ENCODE measurements at regions not wholly inside any gene's neighbourhood (a gene's known extent, or its start where the extent isn't known, plus 50 kb on each side); places are given as distances from the start of the nearest gene placed in this dataset.

DNA sequence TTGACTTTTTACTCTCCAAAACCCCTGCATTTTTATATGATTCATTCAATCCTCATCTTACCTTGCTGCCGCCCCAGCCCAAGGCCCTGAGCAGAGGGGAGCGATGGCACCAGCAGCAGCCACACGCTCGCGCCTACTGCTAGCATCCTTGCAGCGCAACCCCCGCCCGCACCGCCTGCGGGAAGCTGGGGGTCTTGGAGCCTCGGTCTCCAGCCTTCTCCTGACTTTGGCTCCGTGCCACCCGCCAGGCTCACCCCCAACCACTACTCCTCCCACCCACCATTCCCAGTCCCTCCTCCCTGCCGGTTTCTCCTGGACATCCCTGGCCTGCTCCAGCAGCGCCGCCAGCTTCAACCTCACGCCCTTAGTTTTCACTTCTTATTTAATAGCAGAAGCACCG is 76.6 kb downstream of the RPE65 start:
- Histone ChIP-seq H3K4me1 (ENCODE audit: insufficient read depth, low read length) (no peaks in the 10 kb centered on the region), H3K27ac (ENCODE audit: extremely low read length, insufficient read depth, low read length) (no peak overlapping the region), H2AFZ (ENCODE audit: low read length) (no peak overlapping the region), H4K20me1 (ENCODE audit: insufficient read depth, low read length) (no peaks in the 10 kb centered on the region), H3K36me3 (replicated peaks in 1 of 2; ENCODE audit: control insufficient read depth in 1 of 2, insufficient read depth in 2 of 2, low read length in 2 of 2) (no peaks in the 10 kb centered on the region), H3K4me2 (ENCODE audit: low read depth, low read length) (no peak overlapping the region), H3K27me3 (ENCODE audit: control insufficient read depth in 1 of 2, insufficient read depth in 2 of 2, low read length in 2 of 2) (no peaks in the 10 kb centered on the region), H3K9me3 (ENCODE audit: low read length) (no peaks in the 10 kb centered on the region), H3K9ac (ENCODE audit: insufficient read depth, low read depth, low read length) (no peak overlapping the region), H3K4me3 (replicated peaks in 1 of 3; ENCODE audit: insufficient read depth in 1 of 3, low read depth in 2 of 3, low read length in 3 of 3) (no peak overlapping the region), H3K79me2 (ENCODE audit: insufficient read depth, low read length) (no peaks in the 10 kb centered on the region)
- FAIRE-seq (no peak), ATAC-seq (no peak), DNase-seq (ENCODE audit: low spot score) (no peak)
- CTCF ChIA-PET (ENCODE audit: low intra/inter-chr PET ratio, low total read pairs) = no interaction called here
- in situ Hi-C loops (cut with HindIII; ENCODE audit: extremely low pct_ligation_motif_present, low pct_unique_long_range_greater_than_20kb) = no loop called here
- intact Hi-C loops (cut with micrococcal nuclease; ENCODE audit: unreplicated experiment) = no loop called here
- POLR2A ChIA-PET = no interaction called here
- no TSS peak for BruUV-seq (replicated peaks)
- 83% methylated on average over 16 of the region's 18 CpGs for WGBS (ENCODE audit: low lambda C conversion rate)
- TF ChIP-seq MYNN (CRISPR knock-in tag; IDR thresholded peaks at IDR 0.05; ENCODE audit: low read depth) (no peak), HOXA5 (CRISPR knock-in tag; IDR thresholded peaks at IDR 0.05) (no peak), ZSCAN25 (CRISPR knock-in tag; IDR thresholded peaks at IDR 0.05) (no peak), JUND (CRISPR knock-in tag; IDR thresholded peaks at IDR 0.05) (no peak), SP140L (CRISPR knock-in tag; IDR thresholded peaks at IDR 0.05; ENCODE audit: borderline replicate concordance) (no peak), TOE1 (CRISPR knock-in tag; IDR thresholded peaks at IDR 0.05) (no peak), MAZ (IDR thresholded peaks at IDR 0.05; ENCODE audit: borderline replicate concordance, low read depth, low read length) (no peak), MAZ (CRISPR knock-in tag; IDR thresholded peaks at IDR 0.05; ENCODE audit: low read depth) (no peak), ZBTB7B (CRISPR knock-in tag; IDR thresholded peaks at IDR 0.05) (no peak), SCMH1 (CRISPR knock-in tag; IDR thresholded peaks at IDR 0.05; ENCODE audit: borderline replicate concordance) (no peak)
- TF ChIP-seq, protein P1, sequence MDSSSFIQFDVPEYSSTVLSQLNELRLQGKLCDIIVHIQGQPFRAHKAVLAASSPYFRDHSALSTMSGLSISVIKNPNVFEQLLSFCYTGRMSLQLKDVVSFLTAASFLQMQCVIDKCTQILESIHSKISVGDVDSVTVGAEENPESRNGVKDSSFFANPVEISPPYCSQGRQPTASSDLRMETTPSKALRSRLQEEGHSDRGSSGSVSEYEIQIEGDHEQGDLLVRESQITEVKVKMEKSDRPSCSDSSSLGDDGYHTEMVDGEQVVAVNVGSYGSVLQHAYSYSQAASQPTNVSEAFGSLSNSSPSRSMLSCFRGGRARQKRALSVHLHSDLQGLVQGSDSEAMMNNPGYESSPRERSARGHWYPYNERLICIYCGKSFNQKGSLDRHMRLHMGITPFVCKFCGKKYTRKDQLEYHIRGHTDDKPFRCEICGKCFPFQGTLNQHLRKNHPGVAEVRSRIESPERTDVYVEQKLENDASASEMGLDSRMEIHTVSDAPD (CRISPR knock-in tag; IDR thresholded peaks at IDR 0.05) = no peak
- TF ChIP-seq, protein P2, sequence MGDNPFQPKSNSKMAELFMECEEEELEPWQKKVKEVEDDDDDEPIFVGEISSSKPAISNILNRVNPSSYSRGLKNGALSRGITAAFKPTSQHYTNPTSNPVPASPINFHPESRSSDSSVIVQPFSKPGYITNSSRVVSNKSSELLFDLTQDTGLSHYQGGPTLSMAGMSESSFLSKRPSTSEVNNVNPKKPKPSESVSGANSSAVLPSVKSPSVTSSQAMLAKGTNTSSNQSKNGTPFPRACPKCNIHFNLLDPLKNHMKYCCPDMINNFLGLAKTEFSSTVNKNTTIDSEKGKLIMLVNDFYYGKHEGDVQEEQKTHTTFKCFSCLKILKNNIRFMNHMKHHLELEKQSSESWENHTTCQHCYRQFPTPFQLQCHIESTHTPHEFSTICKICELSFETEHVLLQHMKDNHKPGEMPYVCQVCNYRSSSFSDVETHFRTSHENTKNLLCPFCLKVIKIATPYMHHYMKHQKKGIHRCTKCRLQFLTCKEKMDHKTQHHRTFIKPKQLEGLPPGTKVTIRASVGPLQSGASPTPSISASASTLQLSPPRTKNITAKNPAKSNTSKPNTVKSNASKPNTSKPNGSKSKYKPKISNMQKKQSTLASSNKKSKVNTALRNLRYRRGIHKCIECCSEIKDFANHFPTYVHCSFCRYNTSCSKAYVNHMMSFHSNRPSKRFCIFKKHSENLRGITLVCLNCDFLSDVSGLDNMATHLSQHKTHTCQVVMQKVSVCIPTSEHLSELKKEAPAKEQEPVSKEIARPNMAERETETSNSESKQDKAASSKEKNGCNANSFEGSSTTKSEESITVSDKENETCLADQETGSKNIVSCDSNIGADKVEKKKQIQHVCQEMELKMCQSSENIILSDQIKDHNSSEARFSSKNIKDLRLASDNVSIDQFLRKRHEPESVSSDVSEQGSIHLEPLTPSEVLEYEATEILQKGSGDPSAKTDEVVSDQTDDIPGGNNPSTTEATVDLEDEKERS (CRISPR knock-in tag; IDR thresholded peaks at IDR 0.05) = no peak
- TF ChIP-seq, protein P3, sequence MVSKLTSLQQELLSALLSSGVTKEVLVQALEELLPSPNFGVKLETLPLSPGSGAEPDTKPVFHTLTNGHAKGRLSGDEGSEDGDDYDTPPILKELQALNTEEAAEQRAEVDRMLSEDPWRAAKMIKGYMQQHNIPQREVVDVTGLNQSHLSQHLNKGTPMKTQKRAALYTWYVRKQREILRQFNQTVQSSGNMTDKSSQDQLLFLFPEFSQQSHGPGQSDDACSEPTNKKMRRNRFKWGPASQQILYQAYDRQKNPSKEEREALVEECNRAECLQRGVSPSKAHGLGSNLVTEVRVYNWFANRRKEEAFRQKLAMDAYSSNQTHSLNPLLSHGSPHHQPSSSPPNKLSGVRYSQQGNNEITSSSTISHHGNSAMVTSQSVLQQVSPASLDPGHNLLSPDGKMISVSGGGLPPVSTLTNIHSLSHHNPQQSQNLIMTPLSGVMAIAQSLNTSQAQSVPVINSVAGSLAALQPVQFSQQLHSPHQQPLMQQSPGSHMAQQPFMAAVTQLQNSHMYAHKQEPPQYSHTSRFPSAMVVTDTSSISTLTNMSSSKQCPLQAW (CRISPR knock-in tag; IDR thresholded peaks at IDR 0.05) = no peak
- TF ChIP-seq, protein P4, sequence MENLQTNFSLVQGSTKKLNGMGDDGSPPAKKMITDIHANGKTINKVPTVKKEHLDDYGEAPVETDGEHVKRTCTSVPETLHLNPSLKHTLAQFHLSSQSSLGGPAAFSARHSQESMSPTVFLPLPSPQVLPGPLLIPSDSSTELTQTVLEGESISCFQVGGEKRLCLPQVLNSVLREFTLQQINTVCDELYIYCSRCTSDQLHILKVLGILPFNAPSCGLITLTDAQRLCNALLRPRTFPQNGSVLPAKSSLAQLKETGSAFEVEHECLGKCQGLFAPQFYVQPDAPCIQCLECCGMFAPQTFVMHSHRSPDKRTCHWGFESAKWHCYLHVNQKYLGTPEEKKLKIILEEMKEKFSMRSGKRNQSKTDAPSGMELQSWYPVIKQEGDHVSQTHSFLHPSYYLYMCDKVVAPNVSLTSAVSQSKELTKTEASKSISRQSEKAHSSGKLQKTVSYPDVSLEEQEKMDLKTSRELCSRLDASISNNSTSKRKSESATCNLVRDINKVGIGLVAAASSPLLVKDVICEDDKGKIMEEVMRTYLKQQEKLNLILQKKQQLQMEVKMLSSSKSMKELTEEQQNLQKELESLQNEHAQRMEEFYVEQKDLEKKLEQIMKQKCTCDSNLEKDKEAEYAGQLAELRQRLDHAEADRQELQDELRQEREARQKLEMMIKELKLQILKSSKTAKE (CRISPR knock-in tag; IDR thresholded peaks at IDR 0.05; ENCODE audit: borderline replicate concordance) = no peak
